K562 (cell line): ENCODE measurements at regions not wholly inside any gene's neighbourhood (a gene's known extent, or its start where the extent isn't known, plus 50 kb on each side); places are given as distances from the start of the nearest gene placed in this dataset.

Source experiments
- ATAC-seq: fragments of 200-7000 bp; cut with Tn5 transposase; 3 replicates; pipeline ENCODE4 v1.9.1; 2020; ENCODE audit warnings: moderate library complexity
- BruUV-seq: library from RNA; stranded (reverse); fragments of 400-500 nt; replicated peaks from 2 replicates; lab custom pipeline; 2021; lab: Mats Ljungman, UMichigan
- CTCF ChIA-PET: fragments of 300-600 bp; formaldehyde crosslinking; extraction: SDS; loops from one replicate; lab custom pipeline; 2021; ENCODE audit warnings: low intra/inter-chr PET ratio; lab: Yijun Ruan, JAX
- POLR2A ChIA-PET: fragments of 300-600, 350-650 bp; sonication (Branson Sonifier 250); formaldehyde crosslinking; extraction: SDS; loops from one replicate; lab custom pipeline; 2021; ENCODE audit warnings: antibody characterized with exemption, inconsistent platforms; lab: Yijun Ruan, JAX
- DNase-seq, 4 experiments: peaks; one replicate each; pipeline versions ENCODE4 v3.0.0 to v3.0.0-alpha.2; 2011 to 2018; ENCODE audit warnings: low spot score in 3 of 4, mixed read lengths in 3 of 4; ENCODE audit errors: extremely low read depth in 1 of 4
- FAIRE-seq: peaks from 2 replicates; lab custom pipeline; 2011; peaks lifted over from hg19 to GRCh38; lab: Jason Lieb, UNC
- H2AFZ ChIP-seq: 2 replicates; pipeline ENCODE4 v1.6.0; 2011; ENCODE audit warnings: low read depth, low read length, control low read depth, inconsistent platforms
- H3K27ac ChIP-seq: fragments of 200-600 bp; 3 replicates; pipeline ENCODE4 v1.8.0; 2011; ENCODE audit warnings: low read depth, mild to moderate bottlenecking, control low read depth, inconsistent platforms, low read length, moderate library complexity, mixed read lengths; ENCODE audit errors: extremely low read depth
- H3K27me3 ChIP-seq, 2 experiments: fragments of 300-600 bp in 1 of 2; 2 replicates in 1 of 2; 3 replicates in 1 of 2; pipeline versions ENCODE4 v1.6.0 to v1.8.0; 2011; ENCODE audit warnings: inconsistent platforms in 2 of 2, low read length in 2 of 2, mild to moderate bottlenecking in 1 of 2, mixed read lengths in 1 of 2, moderate library complexity in 1 of 2; ENCODE audit not compliant: control insufficient read depth in 2 of 2, insufficient read depth in 2 of 2
- H3K36me3 ChIP-seq: fragments of 300-600 bp; 3 replicates; pipeline ENCODE4 v1.8.0; 2011; ENCODE audit warnings: mild to moderate bottlenecking, low read length, inconsistent platforms; ENCODE audit not compliant: control insufficient read depth, insufficient read depth
- H3K4me1 ChIP-seq, 2 experiments: fragments of 200-600 bp in 1 of 2; replicated peaks in 1 of 2; 2 replicates in 1 of 2; 3 replicates in 1 of 2; pipeline versions ENCODE4 v1.5.1 to v1.8.0; 2011; ENCODE audit warnings: inconsistent platforms in 2 of 2, low read length in 2 of 2, mild to moderate bottlenecking in 1 of 2, mixed read lengths in 1 of 2, moderate library complexity in 1 of 2; ENCODE audit not compliant: control insufficient read depth in 2 of 2, insufficient read depth in 2 of 2
- H3K4me2 ChIP-seq: 2 replicates; pipeline ENCODE4 v1.6.1; 2011; ENCODE audit warnings: low read length, control low read depth, inconsistent platforms, mixed read lengths; ENCODE audit not compliant: insufficient read depth
- H3K4me3 ChIP-seq: fragments of 200-600 bp; sonication (generic), shearing (Covaris generic); 2 replicates; pipeline ENCODE4 v1.5.1; 2016; ENCODE audit warnings: control low read depth, inconsistent platforms
- H3K79me2 ChIP-seq: fragments of 200-600 bp; 3 replicates; pipeline ENCODE4 v1.8.0; 2011; ENCODE audit warnings: low read length, inconsistent platforms; ENCODE audit not compliant: control insufficient read depth, insufficient read depth
- H3K9ac ChIP-seq, 2 experiments: 2 replicates each; pipeline versions ENCODE4 v1.6.0 to v1.6.1; 2011; ENCODE audit warnings: low read depth in 2 of 2, low read length in 2 of 2, control low read depth in 1 of 2, inconsistent platforms in 1 of 2, mild to moderate bottlenecking in 1 of 2, mixed read lengths in 1 of 2; ENCODE audit not compliant: insufficient read depth in 1 of 2
- H3K9me1 ChIP-seq: one replicate; pipeline ENCODE4 v1.6.0; 2011; ENCODE audit warnings: inconsistent platforms, mild to moderate bottlenecking, low read length, moderate library complexity; ENCODE audit not compliant: control insufficient read depth, insufficient read depth
- H3K9me3 ChIP-seq: replicated peaks from 2 replicates; pipeline ENCODE4 v1.5.1; 2011; ENCODE audit warnings: low read depth, low read length, inconsistent platforms; ENCODE audit not compliant: control insufficient read depth, insufficient read depth
- H4K20me1 ChIP-seq: replicated peaks from 2 replicates; pipeline ENCODE4 v1.6.1; 2011; ENCODE audit warnings: low read length, inconsistent platforms, mixed read lengths; ENCODE audit not compliant: control insufficient read depth, insufficient read depth
- BRF2 ChIP-seq: IDR thresholded peaks from 3 replicates; pipeline ENCODE4 v1.6.1; 2011; ENCODE audit warnings: borderline replicate concordance, mild to moderate bottlenecking; ENCODE audit not compliant: insufficient read length, insufficient read depth
- DIDO1 ChIP-seq: fragments of 450-650 bp; IDR thresholded peaks from 2 replicates; pipeline ENCODE4 v1.6.1; 2016; ENCODE audit warnings: low read depth, missing biosample characterization, missing genetic modification characterization
- E2F3 ChIP-seq: fragments of 250-450 bp; sonication (Bioruptor Pico); IDR thresholded peaks from 2 replicates; pipeline ENCODE4 v1.4.0; 2020; ENCODE audit warnings: mild to moderate bottlenecking
- MEIS2 ChIP-seq: fragments of 450-650 bp; IDR thresholded peaks from 2 replicates; pipeline ENCODE4 v1.6.1; 2014; ENCODE audit warnings: mild to moderate bottlenecking; ENCODE audit not compliant: partially characterized antibody
- RAD21 ChIP-seq, 2 experiments: fragments of 250-450 bp in 1 of 2; fragments of 450-650 bp in 1 of 2; sonication (Bioruptor Pico) in 1 of 2; formaldehyde crosslinking in 1 of 2; IDR thresholded peaks in 1 of 2; conservative IDR thresholded peaks in 1 of 2; 2 replicates each; pipeline versions ENCODE4 v1.4.0 to v1.8.0; 2020 to 2022; ENCODE audit warnings: mild to moderate bottlenecking in 2 of 2, moderate library complexity in 1 of 2
- SAP30 ChIP-seq: fragments of 200-600 bp; sonication (generic); IDR thresholded peaks from 2 replicates; pipeline ENCODE4 v1.6.1; 2012; ENCODE audit warnings: borderline replicate concordance, low read depth, mild to moderate bottlenecking, moderate library complexity, low read length, control low read depth, inconsistent platforms; ENCODE audit not compliant: insufficient read depth, poor library complexity, severe bottlenecking
- YBX1 ChIP-seq: fragments of 450-650 bp; IDR thresholded peaks from 2 replicates; pipeline ENCODE4 v1.7.1; 2016; ENCODE audit warnings: mild to moderate bottlenecking
- ZFP30 ChIP-seq: fragments of 250-450 bp; sonication (Bioruptor Pico); IDR thresholded peaks from 2 replicates; pipeline ENCODE4 v1.8.0; 2022; ENCODE audit warnings: moderate library complexity, mild to moderate bottlenecking, inconsistent platforms, borderline replicate concordance
- ZKSCAN3 ChIP-seq: fragments of 250-450 bp; sonication (Bioruptor Pico); IDR thresholded peaks from 2 replicates; pipeline ENCODE4 v1.4.0; 2020
- ZNF165 ChIP-seq: fragments of 250-450 bp; sonication (Bioruptor Pico); IDR thresholded peaks from 2 replicates; pipeline ENCODE4 v1.4.0; 2020; ENCODE audit warnings: borderline replicate concordance
- ZNF444 ChIP-seq: fragments of 250-450 bp; sonication (Bioruptor Pico); IDR thresholded peaks from 2 replicates; pipeline ENCODE4 v1.4.0; 2020; ENCODE audit warnings: mild to moderate bottlenecking, moderate library complexity
- ZNF518B ChIP-seq: fragments of 250-450 bp; sonication (Bioruptor Pico); IDR thresholded peaks from 2 replicates; pipeline ENCODE4 v1.5.0; 2021; ENCODE audit warnings: mild to moderate bottlenecking, moderate library complexity
- ZNF609 ChIP-seq: sonication (generic); formaldehyde crosslinking; IDR thresholded peaks from 2 replicates; pipeline ENCODE4 v1.8.1; 2023; ENCODE audit warnings: missing genetic modification reagents, mild to moderate bottlenecking, borderline replicate concordance
- WGBS: fragments of 100-300 bp; shearing (Covaris generic); methylation state at CpG from one replicate; pipeline ENCODE4 v1.1.6; 2016; ENCODE audit warnings: low coverage, mixed read lengths; ENCODE audit not compliant: insufficient coverage; ENCODE audit errors: missing lambda C conversion rate; 5-methylcytosine and 5-hydroxymethylcytosine counted together
- in situ Hi-C: fragments of 300-500 bp; cut with MboI; formaldehyde crosslinking; loops from 4 replicates; pipeline ENCODE4 v1.15.0; 2018; ENCODE audit warnings: inconsistent platforms, mixed read lengths
- intact Hi-C: fragments of 100-400 bp; cut with micrococcal nuclease; formaldehyde crosslinking; loops from 2 replicates; pipeline ENCODE4 v1.14.2; 2022

DNA sequence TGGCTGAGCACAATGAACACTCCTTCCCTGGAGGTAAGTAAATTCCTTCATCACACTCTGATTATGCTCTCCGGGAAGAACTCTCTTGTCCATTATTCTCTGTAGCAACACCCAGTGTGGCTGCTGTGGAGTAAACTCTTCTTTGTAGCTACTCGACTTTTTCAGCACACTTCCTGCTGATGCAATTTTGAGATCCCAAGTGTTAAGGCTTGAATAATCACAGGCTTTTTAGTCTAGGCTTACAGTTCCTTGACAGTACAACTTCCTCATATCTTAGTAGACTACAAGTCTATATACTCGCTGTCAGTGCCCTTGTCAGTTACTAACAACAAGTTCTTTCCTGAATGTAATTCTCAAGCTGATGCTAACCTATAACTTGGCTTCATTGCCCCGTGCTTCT, 301.8 kb upstream of the API5 start:
- H3K4me3 ChIP-seq = no peak overlapping the region
- no TSS peak for BruUV-seq
- ChIA-PET CTCF (no interaction called here), POLR2A (no interaction called here)
- 2% methylated on average over 4 of the region's 4 CpGs for WGBS
- DNase-seq = no peak
- no peaks in the 10 kb centered on the region for H3K79me2 ChIP-seq
- no peak overlapping the region for H3K9ac ChIP-seq
- intact Hi-C loops = no loop called here
- H3K4me2 ChIP-seq = no peak overlapping the region
- FAIRE-seq = no peak
- no peaks in the 10 kb centered on the region for H3K9me3 ChIP-seq
- H3K4me1 ChIP-seq = no peaks in the 10 kb centered on the region
- no peak overlapping the region for H2AFZ ChIP-seq
- H4K20me1 ChIP-seq = no peaks in the 10 kb centered on the region
- no peak for ATAC-seq
- H3K9me1 ChIP-seq = no peaks in the 10 kb centered on the region
- TF ChIP-seq E2F3 (no peak), MEIS2 (no peak), ZNF165 (CRISPR knock-in tag) (no peak), ZNF518B (CRISPR knock-in tag) (no peak), SAP30 (no peak), YBX1 (no peak), DIDO1 (tag) (no peak), ZNF609 (CRISPR knock-in tag) (no peak), RAD21 (CRISPR knock-in tag; conservative IDR thresholded peaks at IDR 0.05 in 1 of 2, IDR thresholded peaks at IDR 0.05 in 1 of 2) (no peak), ZFP30 (CRISPR knock-in tag) (no peak), BRF2 (no peak), ZNF444 (no peak), ZKSCAN3 (CRISPR knock-in tag) (no peak)
- no peaks in the 10 kb centered on the region for H3K36me3 ChIP-seq
- no peak overlapping the region for H3K27ac ChIP-seq
- in situ Hi-C loops = no loop called here
- no peaks in the 10 kb centered on the region for H3K27me3 ChIP-seq
